GM19043 (cell line): ENCODE measurements at regions not wholly inside any gene's neighbourhood (a gene's known extent, or its start where the extent isn't known, plus 50 kb on each side); places are given as distances from the start of the nearest gene placed in this dataset.
"Not testable (repeated sequence)": the region's sequence is repeated elsewhere in the genome, so short reads cannot be mapped to it uniquely, and the experiment has no call there.

ENCODE experiments used
- ATAC-seq: cut with Tn5 transposase; IDR thresholded peaks from one replicate; pipeline ENCODE4 v1.9.1; 2021; ENCODE audit warnings: low read depth; ENCODE audit not compliant: unreplicated experiment

GRCh38 chr4:127419431-127419830 is 213.3 kb upstream of the INTU start:
- no peak for ATAC-seq

- no peak for ATAC-seq
Measured at GRCh38 chr4:127421437-127421836, 211.3 kb upstream of the INTU start.

GRCh38 chr4:127425202-127425845 is 207.4 kb upstream of the INTU start:
- ATAC-seq = no peak

DNA sequence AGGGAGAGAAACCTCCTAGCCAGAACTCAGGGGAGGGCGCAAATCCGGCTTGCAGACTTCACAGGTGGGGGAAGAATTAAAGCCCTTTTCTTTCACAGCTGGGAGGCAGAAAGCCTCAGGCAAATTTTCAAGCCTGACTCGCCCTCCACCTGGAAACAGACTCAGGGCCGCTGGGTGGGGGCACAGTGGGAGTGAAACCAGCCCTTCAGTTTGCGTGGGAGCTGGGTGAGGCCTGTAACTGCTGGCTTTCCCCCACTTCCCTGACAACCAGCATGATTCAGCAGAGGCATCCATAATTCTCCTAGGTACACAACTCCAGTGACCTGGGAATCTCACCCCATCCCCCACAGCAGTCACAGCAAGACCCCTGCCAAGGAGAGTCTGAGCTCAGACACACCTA is 206.9 kb upstream of the INTU start:
- ATAC-seq = no peak

GRCh38 chr4:127441571-127441970 is 191.2 kb upstream of the INTU start:
- ATAC-seq = no peak

- no peak for ATAC-seq
Measured at GRCh38 chr4:127445471-127445870, 187.3 kb upstream of the INTU start.

DNA sequence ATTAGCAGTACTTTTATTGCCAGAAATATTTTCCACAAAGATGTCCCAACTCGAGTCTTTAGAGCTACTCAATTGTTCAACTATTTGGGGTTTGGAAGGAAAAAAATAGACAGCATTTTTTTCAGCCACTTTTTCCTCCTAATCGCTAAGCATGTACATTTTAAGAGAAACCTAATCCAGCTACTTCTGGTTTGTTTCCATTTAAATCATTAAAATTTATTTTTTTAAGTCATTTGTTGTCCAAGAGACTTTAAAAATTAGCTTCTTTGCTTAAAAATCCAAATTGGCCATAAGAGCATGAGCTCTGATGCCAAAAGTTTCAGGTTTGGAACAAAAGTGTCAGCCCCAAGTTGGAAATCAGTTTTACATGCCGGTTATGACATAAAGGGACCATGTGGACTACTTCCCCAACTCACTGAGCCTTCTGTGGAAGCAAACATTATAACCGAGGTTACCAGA is 186.3 kb upstream of the INTU start:
- no peak for ATAC-seq

DNA sequence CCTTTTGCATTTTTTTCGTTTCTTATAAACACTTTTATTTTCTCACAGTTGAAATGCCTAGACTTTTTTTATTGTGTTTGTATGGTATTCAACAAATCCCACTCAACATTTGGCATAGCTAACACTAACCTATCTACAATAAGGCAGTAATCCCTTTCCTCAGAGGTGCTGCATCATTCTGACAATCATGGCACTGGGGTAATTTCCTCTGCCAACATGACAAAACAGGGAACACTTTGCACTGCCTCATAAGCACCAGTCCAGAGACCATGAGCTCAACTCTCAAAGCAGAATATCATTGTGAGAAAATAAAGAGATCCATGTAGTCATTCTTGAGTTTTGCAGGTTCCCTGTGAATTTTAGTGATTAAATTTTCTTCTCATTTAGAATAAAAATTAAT is 183.8 kb upstream of the INTU start:
- no peak for ATAC-seq

GRCh38 chr4:127449449-127449848 is 183.3 kb upstream of the INTU start:
- no peak for ATAC-seq

- no peak for ATAC-seq
Measured at GRCh38 chr4:127450276-127450675, 182.5 kb upstream of the INTU start.

DNA sequence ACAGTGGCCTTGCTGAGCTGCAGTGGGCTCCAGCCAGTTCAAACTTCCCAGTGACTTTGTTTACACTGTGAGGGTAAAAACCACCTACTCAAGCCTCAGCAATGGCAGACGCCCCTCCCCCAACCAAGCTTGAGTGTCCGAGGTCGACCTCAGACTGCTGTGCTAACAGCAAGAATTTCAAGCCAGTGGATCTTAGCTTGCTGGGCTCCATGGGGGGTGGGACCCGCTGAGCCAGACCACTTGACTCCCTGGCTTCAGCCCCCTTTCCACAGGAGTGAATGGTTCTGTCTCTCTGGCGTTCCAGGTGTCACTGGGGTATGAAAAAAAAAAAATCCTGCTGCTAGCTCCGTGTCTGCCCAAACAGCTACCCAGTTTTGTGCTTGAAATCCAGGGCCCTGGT is 168.9 kb upstream of the INTU start:
- ATAC-seq = no peak

GRCh38 chr4:127469542-127469941 is 163.2 kb upstream of the INTU start:
- ATAC-seq = no peak

DNA sequence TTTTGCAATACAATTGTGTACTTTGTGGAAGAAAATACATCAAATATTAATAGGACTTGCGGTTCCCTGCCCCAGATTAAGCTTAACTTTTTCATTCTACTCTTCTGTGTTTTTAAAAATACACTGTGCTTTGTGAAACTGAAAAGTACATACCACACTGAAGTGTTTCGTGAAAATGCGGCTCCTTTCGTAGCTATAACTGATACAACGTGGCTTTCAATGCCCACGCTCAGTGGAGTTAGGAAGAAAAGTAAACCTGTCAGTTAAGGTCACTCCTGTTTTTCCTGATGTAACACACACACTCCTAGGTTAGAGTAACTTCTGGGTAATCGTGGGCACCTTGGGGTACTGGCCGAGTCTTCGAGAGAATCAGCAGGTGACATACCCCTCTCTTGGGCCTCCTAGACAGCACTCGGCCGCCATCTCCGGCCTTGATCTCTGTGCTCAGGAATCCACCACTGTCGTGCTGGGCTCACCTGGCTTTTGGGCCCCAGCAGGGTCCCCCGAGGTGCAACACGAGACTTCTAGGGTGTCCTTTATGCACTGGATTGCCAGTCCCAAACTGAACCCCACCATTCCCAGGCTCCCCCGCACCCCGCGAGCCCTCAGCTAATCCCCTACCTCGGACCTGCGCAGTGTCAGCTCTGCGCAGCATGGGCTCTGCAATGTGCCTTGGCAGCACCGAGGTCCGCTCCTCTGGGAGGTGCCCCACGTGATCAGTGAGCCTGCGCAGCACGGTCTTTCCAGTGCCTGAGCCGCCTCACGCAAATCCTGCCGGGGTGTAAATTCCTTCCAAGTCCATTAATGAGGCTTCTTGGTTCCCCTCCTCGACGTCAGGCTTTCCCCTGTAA is 162.6 kb upstream of the INTU start:
- ATAC-seq = no peak

GRCh38 chr4:127478271-127478670 is 154.5 kb upstream of the INTU start:
- not testable (repeated sequence) for ATAC-seq

- no peak for ATAC-seq
Measured at GRCh38 chr4:127479031-127479622, 153.6 kb upstream of the INTU start.

DNA sequence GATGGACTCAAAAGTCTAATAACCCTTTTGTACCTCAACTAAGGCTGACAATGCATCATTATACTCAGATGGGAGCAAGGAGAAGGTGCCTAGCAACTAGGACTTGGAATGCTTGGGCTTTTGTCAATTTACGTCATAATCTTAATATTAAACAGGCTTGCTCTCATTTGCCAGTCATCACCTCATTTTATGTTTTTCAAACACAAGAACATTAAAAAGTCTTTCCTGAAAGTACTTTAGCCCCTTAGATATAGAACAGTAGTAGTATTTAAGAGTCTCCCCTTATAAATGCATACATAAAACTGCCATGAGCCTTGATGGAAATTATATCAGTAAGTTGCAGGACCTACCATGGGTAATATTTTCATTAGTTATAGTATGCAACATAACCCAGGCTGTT is 150.7 kb upstream of the INTU start:
- ATAC-seq = no peak

- no peak for ATAC-seq
Measured at GRCh38 chr4:127484117-127484516, 148.6 kb upstream of the INTU start.

DNA sequence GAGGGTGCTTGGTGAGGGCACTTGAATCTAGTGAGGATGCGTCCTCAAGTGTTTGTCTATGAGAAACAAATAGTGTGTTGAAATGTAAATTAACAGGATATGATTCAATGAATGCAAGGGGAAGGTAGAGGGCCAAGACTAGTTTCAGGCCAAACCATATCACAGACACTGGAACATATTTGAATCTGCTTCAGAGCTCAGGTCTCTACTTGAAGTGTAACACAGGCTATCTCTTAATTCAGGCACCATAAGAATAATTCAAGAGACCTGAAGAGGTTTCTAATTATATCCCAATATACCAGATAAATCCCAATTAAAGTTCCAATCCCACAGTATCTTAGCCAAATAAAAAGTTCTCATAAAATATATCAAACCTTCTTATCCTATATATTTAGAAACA is 146.5 kb upstream of the INTU start:
- no peak for ATAC-seq

DNA sequence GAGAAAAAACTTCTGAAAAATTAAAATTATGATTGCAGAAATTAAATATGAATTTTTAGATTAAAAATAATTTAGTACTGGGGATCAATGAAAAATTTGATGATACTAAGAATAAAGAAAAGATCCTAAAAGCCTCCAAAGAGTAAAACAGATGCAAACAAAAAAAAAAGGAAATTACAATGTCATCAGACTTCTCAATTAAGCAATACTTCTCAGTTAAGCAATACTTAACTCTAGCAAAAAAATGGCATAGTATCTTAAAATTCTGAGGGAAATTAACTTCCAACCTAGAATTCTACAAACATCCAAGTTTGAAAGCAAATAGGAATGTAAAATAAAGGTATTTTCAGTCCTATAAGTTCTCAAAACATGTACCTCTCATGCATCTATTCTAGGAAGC is 141.2 kb upstream of the INTU start:
- no peak for ATAC-seq

DNA sequence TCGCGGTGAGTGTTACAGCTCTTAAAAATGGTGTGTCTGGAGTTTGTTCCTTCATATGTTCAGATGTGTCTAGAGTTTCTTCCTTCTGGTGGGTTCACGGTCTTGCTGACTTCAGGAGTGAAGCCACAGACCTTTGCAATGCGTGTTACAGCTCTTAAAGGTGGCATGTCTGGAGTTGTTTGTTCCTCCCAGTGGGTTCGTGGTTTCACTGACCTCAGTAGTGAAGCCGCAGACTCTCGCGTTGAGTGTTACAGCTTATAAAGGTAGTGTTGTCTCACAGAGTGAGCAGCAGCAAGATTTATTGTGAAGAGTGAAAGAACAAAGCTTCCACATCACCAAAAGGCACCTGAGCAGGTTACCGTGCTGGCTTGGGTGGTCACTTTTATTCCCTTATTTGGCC is 135.9 kb upstream of the INTU start:
- not testable (repeated sequence) for ATAC-seq

GRCh38 chr4:127498366-127498765 is 134.4 kb upstream of the INTU start:
- ATAC-seq = no peak

DNA sequence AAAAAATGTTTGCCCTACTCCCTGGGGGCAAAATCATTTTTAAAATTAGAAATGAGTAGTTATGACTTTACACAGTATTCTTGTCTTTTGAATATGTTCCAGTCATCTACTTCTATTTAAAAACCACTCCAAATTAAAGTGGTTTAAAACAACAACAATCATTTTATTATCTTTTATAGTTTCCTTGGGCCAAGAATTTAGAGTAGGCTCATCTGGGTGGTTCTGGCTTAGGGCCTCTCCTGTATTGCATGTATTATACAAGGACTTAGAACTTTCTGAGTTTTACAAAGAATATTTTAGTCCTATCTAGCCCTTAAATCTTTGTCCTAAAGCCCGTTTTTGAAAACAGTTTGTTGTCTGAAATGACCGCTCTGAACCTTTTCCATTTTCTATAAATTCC is 132.5 kb upstream of the INTU start:
- ATAC-seq = no peak
